ENCODE measurements at regions not wholly inside any gene's neighbourhood (a gene's known extent, or its start where the extent isn't known, plus 50 kb on each side); places are given as distances from the start of the nearest gene placed in this dataset.

DNA sequence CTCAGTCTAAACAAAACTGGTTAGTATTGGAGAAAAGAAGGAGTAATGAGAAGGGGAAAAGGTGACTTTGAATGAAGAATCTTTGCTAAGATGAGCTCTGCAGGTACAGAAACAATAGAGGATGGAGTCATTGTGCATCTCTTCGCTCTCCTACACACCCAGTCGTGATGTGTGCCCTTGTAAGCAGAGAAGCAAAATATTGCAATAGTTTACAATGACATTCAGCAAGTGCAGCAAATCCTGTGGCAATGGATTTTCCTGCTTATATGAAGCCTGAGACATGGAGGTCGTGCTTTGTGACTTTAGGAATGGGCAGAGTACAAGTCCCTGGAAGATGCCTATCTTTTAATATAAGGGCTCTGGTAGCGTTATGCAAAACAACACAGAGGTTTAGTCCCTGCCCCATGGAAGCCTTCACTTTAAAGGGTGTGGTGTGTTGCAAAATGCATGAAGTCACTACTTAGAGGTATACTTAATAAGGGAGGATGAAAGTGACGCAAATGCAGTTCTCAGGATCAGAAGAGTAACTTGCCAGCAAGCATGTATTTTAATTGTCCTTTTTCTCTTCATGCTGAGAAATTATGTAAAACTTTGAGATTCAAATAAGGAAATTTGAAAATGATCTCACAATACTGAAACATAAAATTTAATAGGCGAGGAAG lies 88.0 kb upstream of the IVNS1ABP start:
- TF ChIP-seq POLR2AphosphoS5 (IDR thresholded peaks at IDR 0.05; ENCODE audit: borderline replicate concordance, low read depth, low read length) (no peak), EZH2 (IDR thresholded peaks at IDR 0.05) (no peak)

Data from SK-N-MC (cell line).